ENCODE measurements at regions not wholly inside any gene's neighbourhood (a gene's known extent, or its start where the extent isn't known, plus 50 kb on each side); places are given as distances from the start of the nearest gene placed in this dataset.

GRCh38 chr11:129278586-129279319 is 86.6 kb upstream of the ARHGAP32 start (continued):
- TF ChIP-seq KDM5B (CRISPR knock-in tag; IDR thresholded peaks at IDR 0.05; ENCODE audit: borderline replicate concordance) = no peak
- TF ChIP-seq ZBED4 (CRISPR knock-in tag; IDR thresholded peaks at IDR 0.05; ENCODE audit: borderline replicate concordance) = no peak
- no peak for TF ChIP-seq CREB3 (CRISPR knock-in tag; IDR thresholded peaks at IDR 0.05)
- TF ChIP-seq ATF1 (CRISPR knock-in tag; IDR thresholded peaks at IDR 0.05) = no peak
- TF ChIP-seq PRDM15 (CRISPR knock-in tag; IDR thresholded peaks at IDR 0.05) = no peak
- TF ChIP-seq CREB1 (IDR thresholded peaks at IDR 0.05) = no peak
- TF ChIP-seq CREB1 (CRISPR knock-in tag; IDR thresholded peaks at IDR 0.05) = no peak
- TF ChIP-seq HBP1 (CRISPR knock-in tag; IDR thresholded peaks at IDR 0.05; ENCODE audit: low read depth) = no peak
- TF ChIP-seq ZNF30 (CRISPR knock-in tag; IDR thresholded peaks at IDR 0.05) = no peak
- no peak for TF ChIP-seq ZNF576 (CRISPR knock-in tag; IDR thresholded peaks at IDR 0.05)
- no peak for TF ChIP-seq NFE2 (CRISPR knock-in tag; IDR thresholded peaks at IDR 0.05)
- TF ChIP-seq ZNF577 (CRISPR knock-in tag; IDR thresholded peaks at IDR 0.05; ENCODE audit: borderline replicate concordance, low read depth) = no peak
- no peak for TF ChIP-seq ESRRA (CRISPR knock-in tag; IDR thresholded peaks at IDR 0.05; ENCODE audit: low read depth)
- TF ChIP-seq ZNF550 (CRISPR knock-in tag; IDR thresholded peaks at IDR 0.05; ENCODE audit: borderline replicate concordance) = no peak
- TF ChIP-seq NFYC (CRISPR knock-in tag; IDR thresholded peaks at IDR 0.05) = no peak
- TF ChIP-seq ZBTB7A (CRISPR knock-in tag; IDR thresholded peaks at IDR 0.05) = no peak
- TF ChIP-seq ZNF766 (CRISPR knock-in tag; IDR thresholded peaks at IDR 0.05; ENCODE audit: borderline replicate concordance) = 0 out of 2 replicates have a peak, but pooled peaks have one; percentile 9
- TF ChIP-seq RBFOX2 (IDR thresholded peaks at IDR 0.05; ENCODE audit: low read depth, low read length) = 0 out of 2 replicates have a peak, but pooled peaks have one; percentile 54
- no peak; the same call in 1 of the 2 replicates for TF ChIP-seq ZNF788 (CRISPR knock-in tag; IDR thresholded peaks at IDR 0.05; ENCODE audit: borderline replicate concordance)
- TF ChIP-seq ATM (IDR thresholded peaks at IDR 0.05; ENCODE audit: borderline replicate concordance) = no peak
- no peak for TF ChIP-seq HDAC2 (CRISPR knock-in tag; IDR thresholded peaks at IDR 0.05)

All from HepG2 (cell line).